ENCODE measurements at regions not wholly inside any gene's neighbourhood (a gene's known extent, or its start where the extent isn't known, plus 50 kb on each side); places are given as distances from the start of the nearest gene placed in this dataset.

DNA sequence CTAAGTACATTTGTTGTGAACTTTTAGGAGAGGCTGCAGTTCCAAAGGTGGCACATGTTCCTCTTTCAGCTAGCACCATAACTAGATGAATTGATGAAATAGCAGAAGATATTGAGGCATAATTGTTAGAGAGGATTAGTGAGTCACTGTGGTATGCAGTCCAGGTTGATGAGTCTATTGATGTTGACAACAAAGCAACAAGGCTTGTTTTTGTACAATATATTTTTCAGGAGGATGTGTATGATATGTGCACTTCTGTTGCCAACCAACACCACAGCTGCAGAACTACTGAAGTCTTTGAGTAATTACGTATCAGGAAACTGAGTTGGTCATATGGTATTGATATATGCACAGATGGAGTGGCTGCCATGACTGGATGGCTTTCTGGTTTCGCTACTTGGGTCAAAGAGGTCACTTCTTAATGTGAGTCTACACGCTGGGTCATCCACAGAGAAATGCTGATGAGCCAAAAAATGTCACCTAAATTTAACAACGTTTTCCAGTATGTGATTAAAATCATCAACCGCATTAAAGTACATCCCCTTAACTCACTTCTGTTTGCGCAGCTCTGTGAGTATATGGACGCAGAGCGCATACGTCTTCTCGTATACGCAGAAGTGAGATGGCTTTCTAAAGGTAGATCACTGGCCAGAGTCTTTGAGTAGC is 261.3 kb upstream of the ANO5 start:
- TF ChIP-seq, protein P1, sequence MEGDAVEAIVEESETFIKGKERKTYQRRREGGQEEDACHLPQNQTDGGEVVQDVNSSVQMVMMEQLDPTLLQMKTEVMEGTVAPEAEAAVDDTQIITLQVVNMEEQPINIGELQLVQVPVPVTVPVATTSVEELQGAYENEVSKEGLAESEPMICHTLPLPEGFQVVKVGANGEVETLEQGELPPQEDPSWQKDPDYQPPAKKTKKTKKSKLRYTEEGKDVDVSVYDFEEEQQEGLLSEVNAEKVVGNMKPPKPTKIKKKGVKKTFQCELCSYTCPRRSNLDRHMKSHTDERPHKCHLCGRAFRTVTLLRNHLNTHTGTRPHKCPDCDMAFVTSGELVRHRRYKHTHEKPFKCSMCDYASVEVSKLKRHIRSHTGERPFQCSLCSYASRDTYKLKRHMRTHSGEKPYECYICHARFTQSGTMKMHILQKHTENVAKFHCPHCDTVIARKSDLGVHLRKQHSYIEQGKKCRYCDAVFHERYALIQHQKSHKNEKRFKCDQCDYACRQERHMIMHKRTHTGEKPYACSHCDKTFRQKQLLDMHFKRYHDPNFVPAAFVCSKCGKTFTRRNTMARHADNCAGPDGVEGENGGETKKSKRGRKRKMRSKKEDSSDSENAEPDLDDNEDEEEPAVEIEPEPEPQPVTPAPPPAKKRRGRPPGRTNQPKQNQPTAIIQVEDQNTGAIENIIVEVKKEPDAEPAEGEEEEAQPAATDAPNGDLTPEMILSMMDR (IDR thresholded peaks at IDR 0.05) = no peak
- no peak for TF ChIP-seq POLR2AphosphoS5 (IDR thresholded peaks at IDR 0.05)
